Activated naive CD4-positive, alpha-beta T cell treated with anti-CD3 and anti-CD28 coated beads, Interleukin-2, amount 50 U/mL, for 72 hours (primary cell): ENCODE measurements at regions not wholly inside any gene's neighbourhood (a gene's known extent, or its start where the extent isn't known, plus 50 kb on each side); places are given as distances from the start of the nearest gene placed in this dataset.
A peak's percentile ranks its signal among the peaks of the same experiment; 100 is the strongest.
"Not testable (repeated sequence)": the region's sequence is repeated elsewhere in the genome, so short reads cannot be mapped to it uniquely, and the experiment has no call there.

Source experiments
- ATAC-seq, 2 donors: fragments of 150-1000 bp; cut with Tn5 transposase; 2 replicates each; pipeline ENCODE4 v1.10.0; 2021; ENCODE audit warnings: mild to moderate bottlenecking in 2 of 2, moderate library complexity in 2 of 2
- DNase-seq, 2 donors: peaks; one replicate each; pipeline ENCODE4 v3.0.0; 2021 to 2022; ENCODE audit warnings: low spot score in 2 of 2
- H3K27ac Mint-ChIP-seq, 2 donors: one replicate each; pipeline ENCODE4 v1.8.0; 2022; ENCODE audit warnings: mild to moderate bottlenecking in 2 of 2, mixed read lengths in 2 of 2
- H3K36me3 Mint-ChIP-seq, 2 donors: one replicate each; pipeline ENCODE4 v1.8.0; 2022; ENCODE audit warnings: mixed read lengths in 2 of 2
- H3K9me3 Mint-ChIP-seq, 2 donors: one replicate each; pipeline ENCODE4 v1.8.0; 2022; ENCODE audit warnings: mixed read lengths in 2 of 2

DNA sequence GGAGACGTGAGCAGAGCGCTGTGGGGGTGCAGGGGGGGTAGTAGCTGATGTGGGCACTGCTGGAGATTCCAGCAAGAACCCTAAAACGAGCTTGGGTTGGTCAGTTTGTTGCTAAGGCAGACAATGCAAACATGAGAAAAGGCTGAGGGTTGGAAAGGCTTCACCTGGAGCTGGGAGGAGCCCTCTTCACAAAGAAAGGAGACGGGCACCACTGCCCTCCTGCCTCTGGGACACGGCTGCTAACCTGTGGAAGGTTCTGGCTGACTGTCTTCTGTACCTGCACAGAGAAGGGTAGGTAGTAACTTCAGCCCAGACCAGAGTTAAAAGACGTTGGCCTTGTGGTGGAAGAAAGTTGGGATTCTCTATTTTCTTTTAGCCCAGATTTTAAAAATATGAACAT, 108.7 kb downstream of the SUCLA2 start:
- no peak for DNase-seq
- H3K36me3 Mint-ChIP-seq = no peaks in the 10 kb centered on the region
- H3K27ac Mint-ChIP-seq = no peak overlapping the region
- ATAC-seq = no peak
- no peaks in the 10 kb centered on the region for H3K9me3 Mint-ChIP-seq

GRCh38 chr13:47890146-47890814, 110.8 kb downstream of the SUCLA2 start:
- ATAC-seq = peak; percentile 51 to 71
- H3K36me3 Mint-ChIP-seq = no peaks in the 10 kb centered on the region
- peak overlapping the region; percentile 38 to 63 for H3K27ac Mint-ChIP-seq
- H3K9me3 Mint-ChIP-seq = no peaks in the 10 kb centered on the region
- no peak for DNase-seq

- ATAC-seq (no peak), DNase-seq (no peak)
- Mint-ChIP-seq H3K27ac (peak overlapping the region in 1 of 2 donors; percentile 32), H3K9me3 (no peaks in the 10 kb centered on the region), H3K36me3 (no peaks in the 10 kb centered on the region)
Measured at GRCh38 chr13:47886314-47886713, 114.8 kb downstream of the SUCLA2 start.

DNA sequence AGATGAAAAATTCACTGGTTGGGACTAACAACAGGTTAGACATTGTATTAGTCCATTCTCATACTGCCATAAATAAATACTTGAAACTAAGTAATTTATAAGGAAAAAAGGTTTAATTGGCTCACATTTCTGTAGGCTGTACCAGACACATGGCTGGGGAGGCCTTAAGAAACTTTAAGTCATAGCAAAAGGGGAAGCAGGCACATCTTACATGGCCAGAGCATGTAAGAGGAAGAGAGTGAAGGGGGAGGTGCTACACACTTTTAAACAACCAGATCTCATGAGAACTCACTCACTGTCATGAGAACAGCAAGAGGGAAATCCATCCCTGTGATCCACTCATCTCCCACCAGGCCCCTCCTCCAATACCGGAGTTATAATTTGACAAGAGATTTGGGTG, 125.9 kb downstream of the SUCLA2 start:
- no peak for ATAC-seq
- H3K27ac Mint-ChIP-seq = no peak overlapping the region
- peaks cover 11 to 13% of the 10 kb centered on the region in 2 donors for H3K36me3 Mint-ChIP-seq
- peaks cover 20 to 34% of the 10 kb centered on the region in 2 donors for H3K9me3 Mint-ChIP-seq
- DNase-seq = no peak

DNA sequence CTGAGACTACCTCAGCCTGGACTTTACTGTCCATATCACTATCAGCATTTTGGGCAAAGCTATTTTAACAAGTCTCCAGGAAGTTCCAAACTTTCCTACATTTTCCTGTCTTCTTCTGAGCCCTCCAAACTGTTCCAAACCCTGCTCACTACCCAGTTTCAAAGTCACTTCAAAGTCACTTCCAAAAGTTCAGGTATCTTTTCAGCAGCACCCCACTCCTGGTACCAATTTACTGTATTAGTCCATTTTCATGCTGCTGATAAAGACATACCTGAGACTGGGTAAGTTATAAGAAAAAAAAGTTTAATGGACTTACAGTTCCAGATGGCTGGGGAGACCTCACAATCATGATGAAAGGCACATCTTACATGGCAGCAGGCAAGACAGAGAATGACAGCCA, 127.1 kb downstream of the SUCLA2 start:
- not testable (repeated sequence) for ATAC-seq, H3K27ac Mint-ChIP-seq, DNase-seq
- Mint-ChIP-seq H3K9me3 (peaks cover 20 to 35% of the 10 kb centered on the region in 2 donors), H3K36me3 (peaks cover 11 to 13% of the 10 kb centered on the region in 2 donors)

- H3K27ac Mint-ChIP-seq = not testable (repeated sequence)
- H3K36me3 Mint-ChIP-seq = peaks cover 11 to 13% of the 10 kb centered on the region in 2 donors
Measured at GRCh38 chr13:47873319-47873718, 127.8 kb downstream of the SUCLA2 start.

GRCh38 chr13:47869776-47870175, 131.3 kb downstream of the SUCLA2 start:
- Mint-ChIP-seq H3K27ac (no peak overlapping the region), H3K36me3 (peaks cover 11 to 13% of the 10 kb centered on the region in 2 donors), H3K9me3 (peaks cover 13 to 26% of the 10 kb centered on the region in 2 donors)
- no peak for ATAC-seq
- DNase-seq = no peak

More at GRCh38 chr13:47873319-47873718, 127.8 kb downstream of the SUCLA2 start:
- DNase-seq, ATAC-seq: not testable (repeated sequence)
- peaks cover 20 to 35% of the 10 kb centered on the region in 2 donors for H3K9me3 Mint-ChIP-seq

- ATAC-seq = no peak
- no peak for DNase-seq
- H3K36me3 Mint-ChIP-seq = peaks cover 0 to 4% of the 10 kb centered on the region in 2 donors
- peaks cover 3 to 7% of the 10 kb centered on the region in 2 donors for H3K9me3 Mint-ChIP-seq
- no peak overlapping the region for H3K27ac Mint-ChIP-seq
Measured at GRCh38 chr13:47865883-47866282, 135.2 kb downstream of the SUCLA2 start.

GRCh38 chr13:47862841-47863240, 138.2 kb downstream of the SUCLA2 start:
- DNase-seq (no peak), ATAC-seq (no peak)
- peaks cover 0 to 4% of the 10 kb centered on the region in 2 donors for H3K36me3 Mint-ChIP-seq
- peaks cover 0 to 3% of the 10 kb centered on the region in 2 donors for H3K9me3 Mint-ChIP-seq
- H3K27ac Mint-ChIP-seq = no peak overlapping the region

- no peak overlapping the region for H3K27ac Mint-ChIP-seq
- ATAC-seq = no peak
- peaks cover 0 to 3% of the 10 kb centered on the region in 2 donors for H3K9me3 Mint-ChIP-seq
- H3K36me3 Mint-ChIP-seq = peaks cover 0 to 4% of the 10 kb centered on the region in 2 donors
- DNase-seq = no peak
Measured at GRCh38 chr13:47859165-47859564, 141.9 kb downstream of the SUCLA2 start.

- no peak for ATAC-seq
- H3K36me3 Mint-ChIP-seq = peaks cover 0 to 4% of the 10 kb centered on the region in 2 donors
- no peak overlapping the region for H3K27ac Mint-ChIP-seq
- DNase-seq = no peak
- H3K9me3 Mint-ChIP-seq = peaks cover 0 to 3% of the 10 kb centered on the region in 2 donors
Measured at GRCh38 chr13:47858042-47859025, 142.7 kb downstream of the SUCLA2 start.

- H3K27ac Mint-ChIP-seq = no peak overlapping the region
- peaks cover 0 to 5% of the 10 kb centered on the region in 2 donors for H3K9me3 Mint-ChIP-seq
- peaks cover 0 to 9% of the 10 kb centered on the region in 2 donors for H3K36me3 Mint-ChIP-seq
- DNase-seq (no peak), ATAC-seq (no peak)
Measured at GRCh38 chr13:47853236-47853635, 147.8 kb downstream of the SUCLA2 start.

GRCh38 chr13:47846886-47847285, 154.2 kb downstream of the SUCLA2 start:
- ATAC-seq = no peak
- no peak for DNase-seq
- H3K36me3 Mint-ChIP-seq = peaks cover 0 to 9% of the 10 kb centered on the region in 2 donors
- peaks cover 0 to 5% of the 10 kb centered on the region in 2 donors for H3K9me3 Mint-ChIP-seq
- H3K27ac Mint-ChIP-seq = no peak overlapping the region

- no peak overlapping the region for H3K27ac Mint-ChIP-seq
- ATAC-seq = no peak
Measured at GRCh38 chr13:47845981-47846380, 155.1 kb downstream of the SUCLA2 start.

DNA sequence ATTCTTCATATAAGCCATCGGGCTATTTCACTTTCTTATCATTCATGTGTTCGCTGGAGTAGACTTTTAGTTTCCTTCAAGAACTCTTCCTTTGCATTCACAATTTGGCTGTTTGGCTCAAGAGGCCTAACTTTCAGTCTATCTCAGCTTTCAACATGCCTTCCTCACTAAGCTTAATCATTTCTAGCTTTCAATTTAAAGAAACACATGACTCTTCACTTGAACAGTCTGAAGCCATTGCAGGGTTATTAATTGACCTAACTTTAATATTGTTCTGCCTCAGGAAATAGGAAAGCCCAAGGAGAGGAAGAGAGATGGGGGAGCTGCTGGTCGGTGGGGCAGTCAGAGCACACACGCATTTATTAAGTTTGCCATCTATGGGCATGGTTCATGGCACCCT, 158.1 kb downstream of the SUCLA2 start:
- H3K9me3 Mint-ChIP-seq = no peaks in the 10 kb centered on the region
- ATAC-seq (no peak), DNase-seq (no peak)
- no peaks in the 10 kb centered on the region for H3K36me3 Mint-ChIP-seq
- no peak overlapping the region for H3K27ac Mint-ChIP-seq

More at GRCh38 chr13:47845981-47846380, 155.1 kb downstream of the SUCLA2 start:
- DNase-seq = no peak
- H3K9me3 Mint-ChIP-seq = peaks cover 0 to 5% of the 10 kb centered on the region in 2 donors
- H3K36me3 Mint-ChIP-seq = peaks cover 0 to 9% of the 10 kb centered on the region in 2 donors

DNA sequence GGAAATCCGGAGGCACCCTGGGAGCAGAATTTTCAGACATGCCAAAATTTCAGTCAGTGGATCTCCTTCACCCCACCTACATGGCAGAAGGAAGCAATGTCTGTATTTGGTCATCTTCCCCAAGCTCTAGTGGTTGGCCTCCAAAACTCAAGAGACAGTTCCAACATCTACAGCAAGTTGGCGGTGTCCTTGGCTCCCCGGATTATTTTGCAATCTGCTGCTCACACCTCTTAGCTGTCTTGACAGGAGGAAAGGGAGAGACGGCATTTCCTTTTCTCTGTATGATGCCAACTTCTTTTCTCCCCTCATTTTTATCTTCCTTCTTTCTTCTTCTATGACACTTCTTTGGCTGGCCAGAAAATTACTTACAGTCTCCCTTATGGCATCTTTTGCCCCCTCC, 159.9 kb downstream of the SUCLA2 start:
- H3K36me3 Mint-ChIP-seq = no peaks in the 10 kb centered on the region
- no peak for DNase-seq
- H3K9me3 Mint-ChIP-seq = no peaks in the 10 kb centered on the region
- no peak for ATAC-seq
- H3K27ac Mint-ChIP-seq = no peak overlapping the region

DNA sequence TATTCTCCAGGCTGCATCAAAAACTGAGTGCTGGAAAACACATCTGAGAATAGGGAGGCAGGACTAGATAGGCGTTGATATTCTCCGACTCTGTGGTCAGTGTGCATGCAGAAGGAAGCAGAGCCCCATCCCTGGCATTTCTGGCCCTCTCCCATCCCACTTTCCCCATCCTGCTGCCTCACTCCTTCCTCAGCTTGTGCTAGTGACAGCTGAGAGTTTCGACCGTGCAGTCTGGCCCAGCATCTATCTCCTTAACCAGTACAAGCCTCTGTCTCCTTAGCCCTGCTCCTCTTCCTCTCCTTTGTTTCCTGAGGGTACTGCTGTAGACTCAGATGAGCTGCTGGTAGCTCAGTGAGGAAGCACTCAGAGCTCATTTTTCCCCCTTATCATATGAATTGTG, 163.2 kb downstream of the SUCLA2 start:
- no peaks in the 10 kb centered on the region for H3K9me3 Mint-ChIP-seq
- H3K36me3 Mint-ChIP-seq = no peaks in the 10 kb centered on the region
- no peak overlapping the region for H3K27ac Mint-ChIP-seq
- ATAC-seq (no peak), DNase-seq (no peak)
